22Rv1 (cell line): ENCODE measurements at regions not wholly inside any gene's neighbourhood (a gene's known extent, or its start where the extent isn't known, plus 50 kb on each side); places are given as distances from the start of the nearest gene placed in this dataset.

Experiments used
- CTCF ChIP-seq: fragments of 450-650 bp; IDR thresholded peaks from 2 replicates; pipeline ENCODE4 v1.5.1; 2017; ENCODE audit warnings: mild to moderate bottlenecking
- ZFX ChIP-seq: fragments of 450-650 bp; IDR thresholded peaks from 2 replicates; pipeline ENCODE4 v1.6.1; 2017; ENCODE audit warnings: antibody characterized with exemption, borderline replicate concordance

DNA sequence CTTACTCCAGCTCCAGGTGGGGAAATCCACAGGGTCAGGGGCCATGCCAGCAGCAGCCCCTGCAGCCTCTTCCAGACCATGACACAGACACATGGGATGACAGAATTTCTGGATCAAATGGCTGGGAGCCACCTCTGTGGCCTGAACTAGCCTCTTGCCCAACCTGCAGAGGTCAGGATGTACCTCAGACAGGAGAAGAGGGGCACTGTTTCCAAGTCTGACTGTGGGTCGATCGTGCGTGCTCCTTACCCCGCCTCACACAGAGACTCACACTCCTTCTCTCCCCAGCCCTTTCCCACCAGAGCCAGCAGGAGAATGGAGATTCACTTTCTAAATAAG is 131.9 kb downstream of the FAM43A start:
- TF ChIP-seq CTCF (no peak), ZFX (no peak)
